Liver (tissue), 3 donors: ENCODE measurements at regions not wholly inside any gene's neighbourhood (a gene's known extent, or its start where the extent isn't known, plus 50 kb on each side); places are given as distances from the start of the nearest gene placed in this dataset.

Experiments used
- EGR1 ChIP-seq, 2 donors: IDR thresholded peaks; 2 replicates each; pipeline ENCODE4 v1.6.1; 2016 to 2018; ENCODE audit warnings: antibody characterized with exemption in 2 of 2, low read depth in 2 of 2
- GABPA ChIP-seq, 2 donors: IDR thresholded peaks in 1 of 2; conservative IDR thresholded peaks in 1 of 2; 2 replicates each; pipeline ENCODE4 v1.6.1; 2016; ENCODE audit warnings: antibody characterized with exemption in 2 of 2, mild to moderate bottlenecking in 1 of 2, moderate library complexity in 1 of 2
- JUND ChIP-seq, 2 donors: IDR thresholded peaks; 2 replicates each; pipeline ENCODE4 v1.6.1; 2016; ENCODE audit warnings: antibody characterized with exemption in 2 of 2
- RAD21 ChIP-seq, 2 donors: IDR thresholded peaks; 2 replicates each; pipeline ENCODE4 v1.6.1; 2016; ENCODE audit warnings: antibody characterized with exemption in 2 of 2, mild to moderate bottlenecking in 2 of 2
- RXRA ChIP-seq, 2 donors: IDR thresholded peaks; 2 replicates each; pipeline ENCODE4 v1.6.1; 2017 to 2018; ENCODE audit warnings: antibody characterized with exemption in 2 of 2, mild to moderate bottlenecking in 1 of 2
- SP1 ChIP-seq: IDR thresholded peaks from 2 replicates; pipeline ENCODE4 v1.6.1; 2018; ENCODE audit warnings: antibody characterized with exemption, mild to moderate bottlenecking
- TAF1 ChIP-seq: conservative IDR thresholded peaks from 2 replicates; pipeline ENCODE4 v1.6.1; 2016; ENCODE audit warnings: antibody characterized with exemption, mild to moderate bottlenecking
- YY1 ChIP-seq: IDR thresholded peaks from 2 replicates; pipeline ENCODE4 v1.6.1; 2016; ENCODE audit warnings: antibody characterized with exemption, mild to moderate bottlenecking
- TF ChIP-seq, protein P1 (sequence below): fragments of 150-350 bp; IDR thresholded peaks from 2 replicates; pipeline ENCODE4 v1.5.1; 2017; ENCODE audit warnings: improper control_type of control experiment, low read depth, low read length; ENCODE audit not compliant: missing input control
- TF ChIP-seq, protein P2 (sequence below): IDR thresholded peaks from 2 replicates; pipeline ENCODE4 v1.6.1; 2016; ENCODE audit warnings: antibody characterized with exemption
- TF ChIP-seq, protein P3 (sequence below): IDR thresholded peaks from 2 replicates; pipeline ENCODE4 v1.6.1; 2016; ENCODE audit warnings: antibody characterized with exemption
- TF ChIP-seq, protein P4 (sequence below): IDR thresholded peaks from 2 replicates; pipeline ENCODE4 v1.6.1; 2016; ENCODE audit warnings: antibody characterized with exemption, mild to moderate bottlenecking
- TF ChIP-seq, protein P5 (sequence below): IDR thresholded peaks from 2 replicates; pipeline ENCODE4 v1.6.1; 2016; ENCODE audit warnings: antibody characterized with exemption
- donor health status: healthy.
- donor health status: healthy.

DNA sequence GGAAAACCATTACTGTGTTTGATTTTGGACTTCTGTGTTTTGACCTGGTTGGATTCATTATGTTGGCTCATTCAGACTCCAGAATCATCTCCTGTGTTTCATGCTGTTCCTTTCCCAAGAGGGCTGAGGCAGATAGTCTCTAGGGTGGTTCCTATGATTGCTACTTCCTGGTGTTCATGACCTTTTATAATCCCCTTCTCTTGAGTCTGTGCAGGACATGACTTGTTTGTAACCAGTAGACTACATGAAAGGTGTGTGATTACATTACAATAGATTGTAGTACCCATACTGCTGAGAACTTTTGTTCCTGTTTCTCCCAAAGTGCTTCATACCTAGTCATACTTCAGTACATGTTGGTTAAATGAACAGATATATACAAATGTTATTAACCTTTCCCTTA is 700.6 kb downstream of the METTL15 start:
- TF ChIP-seq RAD21 (IDR thresholded peaks at IDR 0.05) = no peak
- TF ChIP-seq, protein P1, sequence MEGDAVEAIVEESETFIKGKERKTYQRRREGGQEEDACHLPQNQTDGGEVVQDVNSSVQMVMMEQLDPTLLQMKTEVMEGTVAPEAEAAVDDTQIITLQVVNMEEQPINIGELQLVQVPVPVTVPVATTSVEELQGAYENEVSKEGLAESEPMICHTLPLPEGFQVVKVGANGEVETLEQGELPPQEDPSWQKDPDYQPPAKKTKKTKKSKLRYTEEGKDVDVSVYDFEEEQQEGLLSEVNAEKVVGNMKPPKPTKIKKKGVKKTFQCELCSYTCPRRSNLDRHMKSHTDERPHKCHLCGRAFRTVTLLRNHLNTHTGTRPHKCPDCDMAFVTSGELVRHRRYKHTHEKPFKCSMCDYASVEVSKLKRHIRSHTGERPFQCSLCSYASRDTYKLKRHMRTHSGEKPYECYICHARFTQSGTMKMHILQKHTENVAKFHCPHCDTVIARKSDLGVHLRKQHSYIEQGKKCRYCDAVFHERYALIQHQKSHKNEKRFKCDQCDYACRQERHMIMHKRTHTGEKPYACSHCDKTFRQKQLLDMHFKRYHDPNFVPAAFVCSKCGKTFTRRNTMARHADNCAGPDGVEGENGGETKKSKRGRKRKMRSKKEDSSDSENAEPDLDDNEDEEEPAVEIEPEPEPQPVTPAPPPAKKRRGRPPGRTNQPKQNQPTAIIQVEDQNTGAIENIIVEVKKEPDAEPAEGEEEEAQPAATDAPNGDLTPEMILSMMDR = no peak
- TF ChIP-seq, protein P2, sequence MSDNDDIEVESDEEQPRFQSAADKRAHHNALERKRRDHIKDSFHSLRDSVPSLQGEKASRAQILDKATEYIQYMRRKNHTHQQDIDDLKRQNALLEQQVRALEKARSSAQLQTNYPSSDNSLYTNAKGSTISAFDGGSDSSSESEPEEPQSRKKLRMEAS = no peak
- TF ChIP-seq, protein P3, sequence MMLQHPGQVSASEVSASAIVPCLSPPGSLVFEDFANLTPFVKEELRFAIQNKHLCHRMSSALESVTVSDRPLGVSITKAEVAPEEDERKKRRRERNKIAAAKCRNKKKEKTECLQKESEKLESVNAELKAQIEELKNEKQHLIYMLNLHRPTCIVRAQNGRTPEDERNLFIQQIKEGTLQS = no peak
- TF ChIP-seq, protein P4, sequence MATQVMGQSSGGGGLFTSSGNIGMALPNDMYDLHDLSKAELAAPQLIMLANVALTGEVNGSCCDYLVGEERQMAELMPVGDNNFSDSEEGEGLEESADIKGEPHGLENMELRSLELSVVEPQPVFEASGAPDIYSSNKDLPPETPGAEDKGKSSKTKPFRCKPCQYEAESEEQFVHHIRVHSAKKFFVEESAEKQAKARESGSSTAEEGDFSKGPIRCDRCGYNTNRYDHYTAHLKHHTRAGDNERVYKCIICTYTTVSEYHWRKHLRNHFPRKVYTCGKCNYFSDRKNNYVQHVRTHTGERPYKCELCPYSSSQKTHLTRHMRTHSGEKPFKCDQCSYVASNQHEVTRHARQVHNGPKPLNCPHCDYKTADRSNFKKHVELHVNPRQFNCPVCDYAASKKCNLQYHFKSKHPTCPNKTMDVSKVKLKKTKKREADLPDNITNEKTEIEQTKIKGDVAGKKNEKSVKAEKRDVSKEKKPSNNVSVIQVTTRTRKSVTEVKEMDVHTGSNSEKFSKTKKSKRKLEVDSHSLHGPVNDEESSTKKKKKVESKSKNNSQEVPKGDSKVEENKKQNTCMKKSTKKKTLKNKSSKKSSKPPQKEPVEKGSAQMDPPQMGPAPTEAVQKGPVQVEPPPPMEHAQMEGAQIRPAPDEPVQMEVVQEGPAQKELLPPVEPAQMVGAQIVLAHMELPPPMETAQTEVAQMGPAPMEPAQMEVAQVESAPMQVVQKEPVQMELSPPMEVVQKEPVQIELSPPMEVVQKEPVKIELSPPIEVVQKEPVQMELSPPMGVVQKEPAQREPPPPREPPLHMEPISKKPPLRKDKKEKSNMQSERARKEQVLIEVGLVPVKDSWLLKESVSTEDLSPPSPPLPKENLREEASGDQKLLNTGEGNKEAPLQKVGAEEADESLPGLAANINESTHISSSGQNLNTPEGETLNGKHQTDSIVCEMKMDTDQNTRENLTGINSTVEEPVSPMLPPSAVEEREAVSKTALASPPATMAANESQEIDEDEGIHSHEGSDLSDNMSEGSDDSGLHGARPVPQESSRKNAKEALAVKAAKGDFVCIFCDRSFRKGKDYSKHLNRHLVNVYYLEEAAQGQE = no peak
- no peak for TF ChIP-seq JUND (IDR thresholded peaks at IDR 0.05)
- TF ChIP-seq YY1 = no peak
- no peak for TF ChIP-seq TAF1
- no peak for TF ChIP-seq SP1
- no peak for TF ChIP-seq EGR1 (IDR thresholded peaks at IDR 0.05; ENCODE audit: low read depth in 2 of 2)
- TF ChIP-seq, protein P5, sequence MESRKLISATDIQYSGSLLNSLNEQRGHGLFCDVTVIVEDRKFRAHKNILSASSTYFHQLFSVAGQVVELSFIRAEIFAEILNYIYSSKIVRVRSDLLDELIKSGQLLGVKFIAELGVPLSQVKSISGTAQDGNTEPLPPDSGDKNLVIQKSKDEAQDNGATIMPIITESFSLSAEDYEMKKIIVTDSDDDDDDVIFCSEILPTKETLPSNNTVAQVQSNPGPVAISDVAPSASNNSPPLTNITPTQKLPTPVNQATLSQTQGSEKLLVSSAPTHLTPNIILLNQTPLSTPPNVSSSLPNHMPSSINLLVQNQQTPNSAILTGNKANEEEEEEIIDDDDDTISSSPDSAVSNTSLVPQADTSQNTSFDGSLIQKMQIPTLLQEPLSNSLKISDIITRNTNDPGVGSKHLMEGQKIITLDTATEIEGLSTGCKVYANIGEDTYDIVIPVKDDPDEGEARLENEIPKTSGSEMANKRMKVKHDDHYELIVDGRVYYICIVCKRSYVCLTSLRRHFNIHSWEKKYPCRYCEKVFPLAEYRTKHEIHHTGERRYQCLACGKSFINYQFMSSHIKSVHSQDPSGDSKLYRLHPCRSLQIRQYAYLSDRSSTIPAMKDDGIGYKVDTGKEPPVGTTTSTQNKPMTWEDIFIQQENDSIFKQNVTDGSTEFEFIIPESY = no peak
- TF ChIP-seq GABPA (IDR thresholded peaks at IDR 0.05 in 1 of 2, conservative IDR thresholded peaks at IDR 0.05 in 1 of 2) = no peak
- TF ChIP-seq RXRA (IDR thresholded peaks at IDR 0.05) = no peak
